BJ (cell line): ENCODE measurements at regions not wholly inside any gene's neighbourhood (a gene's known extent, or its start where the extent isn't known, plus 50 kb on each side); places are given as distances from the start of the nearest gene placed in this dataset. TPM values are rescaled to one million over a fixed set of nuclear protein-coding genes. Genes with fewer than 3 reads are reported as not detected.

Source experiments
- CTCF ChIA-PET: fragments of 350-600 bp; formaldehyde crosslinking; extraction: SDS; loops from one replicate; lab custom pipeline; 2021; ENCODE audit warnings: antibody characterized with exemption, inconsistent platforms; lab: Yijun Ruan, JAX
- POLR2A ChIA-PET: fragments of 300-600 bp; sonication (Branson Sonifier 250); formaldehyde crosslinking; extraction: SDS; loops from one replicate; lab custom pipeline; 2021; ENCODE audit warnings: antibody characterized with exemption; lab: Charles Lee
- DNase-seq: peaks from one replicate; pipeline ENCODE4 v3.0.0-alpha.2; 2011; ENCODE audit warnings: low read depth
- H3K27me3 ChIP-seq: 2 replicates; pipeline ENCODE4 v1.6.0; 2011; ENCODE audit warnings: low read length; ENCODE audit not compliant: control insufficient read depth, insufficient read depth
- H3K36me3 ChIP-seq: 2 replicates; pipeline ENCODE4 v1.5.1; 2011; ENCODE audit warnings: low read length; ENCODE audit not compliant: control insufficient read depth, insufficient read depth
- H3K4me3 ChIP-seq: 2 replicates; pipeline ENCODE4 v1.5.1; 2011; ENCODE audit warnings: low read depth, mild to moderate bottlenecking, control low read depth, low read length
- small RNA-seq: library from RNA; depleted of rRNA; stranded (forward); fragments of <200 nt; gene quantifications from one replicate; pipeline ENCODE3, GENCODE V24; 2012; ENCODE audit warnings: low replicate concordance, low read depth; ENCODE audit not compliant: insufficient read length
- TF ChIP-seq, protein P1 (sequence below): IDR thresholded peaks from 2 replicates; pipeline ENCODE4 v1.5.1; 2011; ENCODE audit warnings: low read depth, mild to moderate bottlenecking, control low read depth, inconsistent platforms, low read length, moderate library complexity; ENCODE audit not compliant: insufficient read depth

DNA sequence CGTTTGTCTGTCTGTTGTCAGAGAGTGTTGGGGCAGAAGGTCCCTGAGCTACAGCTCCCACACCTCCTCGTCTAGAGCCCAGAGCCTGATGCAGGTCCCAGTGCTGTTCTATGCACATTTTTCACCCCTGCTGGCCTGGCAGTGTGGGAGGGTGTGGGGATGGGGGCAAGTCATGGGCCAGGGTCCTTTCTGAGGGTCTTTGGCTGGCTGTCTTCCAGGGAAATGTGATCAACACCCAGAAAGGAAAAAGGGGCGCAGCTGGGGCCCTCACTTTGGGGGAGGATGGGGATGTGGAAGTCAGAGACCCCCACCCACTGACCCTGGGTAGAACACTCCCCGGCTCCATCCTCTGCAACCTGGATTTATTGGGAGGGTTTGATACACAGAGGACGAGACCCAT is 50.0 kb upstream of the ZNF716 start:
- Histone ChIP-seq H3K4me3 (no peak overlapping the region), H3K27me3 (no peaks in the 10 kb centered on the region), H3K36me3 (no peaks in the 10 kb centered on the region)
- ChIA-PET POLR2A (no interaction called here), CTCF (no interaction called here)
- TF ChIP-seq, protein P1, sequence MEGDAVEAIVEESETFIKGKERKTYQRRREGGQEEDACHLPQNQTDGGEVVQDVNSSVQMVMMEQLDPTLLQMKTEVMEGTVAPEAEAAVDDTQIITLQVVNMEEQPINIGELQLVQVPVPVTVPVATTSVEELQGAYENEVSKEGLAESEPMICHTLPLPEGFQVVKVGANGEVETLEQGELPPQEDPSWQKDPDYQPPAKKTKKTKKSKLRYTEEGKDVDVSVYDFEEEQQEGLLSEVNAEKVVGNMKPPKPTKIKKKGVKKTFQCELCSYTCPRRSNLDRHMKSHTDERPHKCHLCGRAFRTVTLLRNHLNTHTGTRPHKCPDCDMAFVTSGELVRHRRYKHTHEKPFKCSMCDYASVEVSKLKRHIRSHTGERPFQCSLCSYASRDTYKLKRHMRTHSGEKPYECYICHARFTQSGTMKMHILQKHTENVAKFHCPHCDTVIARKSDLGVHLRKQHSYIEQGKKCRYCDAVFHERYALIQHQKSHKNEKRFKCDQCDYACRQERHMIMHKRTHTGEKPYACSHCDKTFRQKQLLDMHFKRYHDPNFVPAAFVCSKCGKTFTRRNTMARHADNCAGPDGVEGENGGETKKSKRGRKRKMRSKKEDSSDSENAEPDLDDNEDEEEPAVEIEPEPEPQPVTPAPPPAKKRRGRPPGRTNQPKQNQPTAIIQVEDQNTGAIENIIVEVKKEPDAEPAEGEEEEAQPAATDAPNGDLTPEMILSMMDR: no peak
- no peak for DNase-seq

Small RNA genes in the stretch of these regions (small RNA-seq; reads per million reads assigned to genes)
- gene RNU7-157P: not detected
